Mesothelial cell of epicardium (in vitro differentiated cells): ENCODE measurements at regions not wholly inside any gene's neighbourhood (a gene's known extent, or its start where the extent isn't known, plus 50 kb on each side); places are given as distances from the start of the nearest gene placed in this dataset.

Source experiments
- DNase-seq, 2 experiments: peaks; one replicate each; pipeline ENCODE4 v3.0.0; 2021; ENCODE audit warnings: low spot score in 2 of 2; ENCODE audit not compliant: unreplicated experiment in 2 of 2
- H3K27ac Mint-ChIP-seq: 2 replicates; pipeline ENCODE4 v1.8.0; 2021; ENCODE audit warnings: mixed read lengths
- H3K27me3 Mint-ChIP-seq: 2 replicates; pipeline ENCODE4 v1.8.0; 2021; ENCODE audit warnings: low read depth, mixed read lengths
- H3K36me3 Mint-ChIP-seq: 2 replicates; pipeline ENCODE4 v1.8.0; 2021; ENCODE audit warnings: mixed read lengths
- H3K4me1 Mint-ChIP-seq: 2 replicates; pipeline ENCODE4 v1.8.0; 2021; ENCODE audit warnings: mixed read lengths
- H3K4me3 Mint-ChIP-seq: 2 replicates; pipeline ENCODE4 v1.8.0; 2021; ENCODE audit warnings: mild to moderate bottlenecking, moderate library complexity, mixed read lengths
- H3K9me3 Mint-ChIP-seq: 2 replicates; pipeline ENCODE4 v1.8.0; 2021; ENCODE audit warnings: mixed read lengths
- TF ChIP-seq, protein P1 (sequence below): fragments of 200-600 bp; sonication (generic); IDR thresholded peaks from one replicate; pipeline ENCODE4 v1.5.0; 2021; ENCODE audit warnings: antibody characterized with exemption; ENCODE audit not compliant: unreplicated experiment

DNA sequence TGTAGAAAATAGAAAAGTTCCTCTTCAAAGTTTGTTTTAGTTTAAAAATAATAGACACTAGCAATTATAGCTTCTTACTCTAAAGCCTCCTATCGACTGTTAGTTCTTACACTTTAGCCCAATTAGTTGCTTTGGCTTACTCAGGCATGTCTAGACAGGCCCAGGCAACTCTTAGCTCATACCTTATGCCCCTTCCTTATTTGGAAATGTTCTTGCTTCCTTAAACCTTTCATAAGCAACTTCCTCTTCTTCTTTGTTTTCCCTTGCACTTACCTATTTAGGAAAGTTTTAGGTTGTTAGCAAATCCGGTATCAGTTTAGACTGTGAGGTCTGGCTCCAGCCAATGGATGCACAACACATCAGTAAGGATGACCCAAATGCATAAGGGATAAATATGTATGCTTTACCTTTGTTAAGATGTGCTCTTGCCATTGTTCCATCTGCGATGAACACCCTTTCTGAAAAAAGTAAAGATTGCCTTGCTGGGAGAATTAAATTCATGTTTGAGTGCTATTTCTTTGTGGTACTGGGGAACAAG, 1277.5 kb upstream of the CNTN5 start:
- Mint-ChIP-seq H3K27ac (no peak overlapping the region), H3K4me1 (peaks cover 12% of the 10 kb centered on the region), H3K9me3 (peaks cover 24% of the 10 kb centered on the region), H3K27me3 (no peaks in the 10 kb centered on the region), H3K4me3 (no peak overlapping the region), H3K36me3 (peaks cover 9% of the 10 kb centered on the region)
- DNase-seq, result no peak
- TF ChIP-seq, protein P1, sequence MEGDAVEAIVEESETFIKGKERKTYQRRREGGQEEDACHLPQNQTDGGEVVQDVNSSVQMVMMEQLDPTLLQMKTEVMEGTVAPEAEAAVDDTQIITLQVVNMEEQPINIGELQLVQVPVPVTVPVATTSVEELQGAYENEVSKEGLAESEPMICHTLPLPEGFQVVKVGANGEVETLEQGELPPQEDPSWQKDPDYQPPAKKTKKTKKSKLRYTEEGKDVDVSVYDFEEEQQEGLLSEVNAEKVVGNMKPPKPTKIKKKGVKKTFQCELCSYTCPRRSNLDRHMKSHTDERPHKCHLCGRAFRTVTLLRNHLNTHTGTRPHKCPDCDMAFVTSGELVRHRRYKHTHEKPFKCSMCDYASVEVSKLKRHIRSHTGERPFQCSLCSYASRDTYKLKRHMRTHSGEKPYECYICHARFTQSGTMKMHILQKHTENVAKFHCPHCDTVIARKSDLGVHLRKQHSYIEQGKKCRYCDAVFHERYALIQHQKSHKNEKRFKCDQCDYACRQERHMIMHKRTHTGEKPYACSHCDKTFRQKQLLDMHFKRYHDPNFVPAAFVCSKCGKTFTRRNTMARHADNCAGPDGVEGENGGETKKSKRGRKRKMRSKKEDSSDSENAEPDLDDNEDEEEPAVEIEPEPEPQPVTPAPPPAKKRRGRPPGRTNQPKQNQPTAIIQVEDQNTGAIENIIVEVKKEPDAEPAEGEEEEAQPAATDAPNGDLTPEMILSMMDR, result no peak

DNA sequence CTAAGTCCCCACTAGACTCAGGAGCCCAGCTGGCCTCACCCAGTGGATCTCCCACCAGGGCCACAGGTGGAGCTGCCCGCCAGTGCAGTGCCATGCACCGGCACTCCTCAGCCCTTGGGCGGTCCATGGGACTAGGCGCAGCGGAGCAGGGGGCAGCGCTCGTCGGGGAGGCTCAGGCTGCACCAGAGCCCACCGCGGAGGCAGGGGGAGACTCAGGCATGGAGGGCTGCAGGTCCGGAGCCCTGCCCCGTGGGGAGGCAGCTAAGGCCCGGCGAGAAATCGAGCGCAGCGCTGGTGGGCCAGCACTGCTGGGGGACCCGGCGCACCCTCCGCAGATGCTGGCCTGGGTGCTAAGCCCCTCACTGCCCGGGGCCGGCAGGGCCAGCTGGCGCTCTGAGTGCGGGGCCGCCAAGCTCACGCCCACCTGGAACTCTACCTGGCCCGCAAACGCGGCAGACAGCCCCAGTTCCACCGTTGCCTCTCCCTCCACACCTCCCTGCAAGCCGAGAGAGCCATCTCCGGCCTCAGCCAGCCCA, 1275.2 kb upstream of the CNTN5 start:
- Mint-ChIP-seq H3K27ac (no peak overlapping the region), H3K4me1 (peaks cover 3% of the 10 kb centered on the region), H3K4me3 (no peak overlapping the region), H3K9me3 (peaks cover 13% of the 10 kb centered on the region), H3K27me3 (no peaks in the 10 kb centered on the region), H3K36me3 (peaks cover 6% of the 10 kb centered on the region)
- TF ChIP-seq, protein P1, result no peak
- DNase-seq, result no peak

DNA sequence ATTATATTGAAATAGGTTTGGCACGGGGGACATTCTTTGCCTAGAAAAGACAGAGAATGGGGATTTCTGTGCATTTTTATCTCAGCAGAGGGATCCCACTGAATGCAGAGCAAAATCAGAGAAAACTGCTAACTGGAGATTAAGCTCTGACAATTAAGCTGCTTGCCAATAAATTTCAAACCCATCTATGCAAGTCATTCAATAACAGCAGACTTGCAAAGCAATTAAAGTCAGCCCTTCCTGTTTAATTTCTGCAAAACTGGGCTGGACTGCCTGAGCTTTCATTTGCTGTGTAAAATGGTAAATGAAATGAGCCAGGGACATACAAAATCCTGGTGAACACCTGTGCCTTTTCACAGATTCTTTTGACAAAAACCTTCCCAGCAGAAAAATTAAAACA, 1273.9 kb upstream of the CNTN5 start:
- DNase-seq, result no peak
- Mint-ChIP-seq H3K36me3 (peaks cover 6% of the 10 kb centered on the region), H3K4me3 (no peak overlapping the region), H3K27ac (no peak overlapping the region), H3K9me3 (peaks cover 13% of the 10 kb centered on the region), H3K27me3 (no peaks in the 10 kb centered on the region), H3K4me1 (no peaks in the 10 kb centered on the region)
- TF ChIP-seq, protein P1, result no peak

DNA sequence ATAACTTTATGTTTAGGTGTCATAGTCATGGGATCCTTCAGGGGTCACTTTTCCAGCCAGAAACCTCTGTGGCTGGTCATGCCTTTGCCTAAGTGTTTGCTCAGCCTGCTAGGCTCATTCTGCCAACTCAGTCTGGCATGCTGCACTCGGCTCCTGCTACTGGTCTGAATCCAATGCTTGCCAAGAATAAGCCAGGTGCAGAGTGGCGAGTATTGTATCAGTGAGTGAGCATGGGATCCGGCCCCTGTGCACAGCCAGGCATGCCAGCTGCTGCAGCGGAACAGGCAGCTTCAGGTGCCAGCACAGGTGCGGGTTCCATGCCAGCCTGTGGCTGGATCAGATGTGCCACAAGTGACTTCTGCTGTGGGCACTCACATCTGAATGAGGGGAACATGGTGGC, 1269.3 kb upstream of the CNTN5 start:
- TF ChIP-seq, protein P1, result no peak
- Mint-ChIP-seq H3K4me1 (no peaks in the 10 kb centered on the region), H3K36me3 (no peaks in the 10 kb centered on the region), H3K4me3 (no peak overlapping the region), H3K27me3 (no peaks in the 10 kb centered on the region), H3K9me3 (no peaks in the 10 kb centered on the region), H3K27ac (no peak overlapping the region)
- DNase-seq, result no peak

DNA sequence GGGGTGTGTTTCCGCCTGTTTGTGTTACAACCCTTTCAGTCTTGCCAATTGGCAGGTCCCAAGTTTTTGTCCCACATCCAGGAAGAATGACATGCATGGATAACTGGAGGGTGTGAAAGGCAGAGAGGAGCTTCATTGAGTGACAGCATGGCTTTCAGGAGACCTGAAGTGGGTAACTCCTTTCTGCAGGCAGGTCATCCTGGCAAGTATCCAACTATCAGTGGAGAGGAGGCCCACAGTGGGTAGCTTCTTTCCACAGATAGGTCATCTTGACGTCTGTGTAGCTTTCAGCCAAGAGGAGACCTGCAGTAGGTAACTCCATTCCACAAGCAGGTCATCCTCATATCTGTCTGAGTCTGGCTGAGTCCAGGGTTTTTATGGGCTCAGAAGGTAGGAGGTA, 1268.8 kb upstream of the CNTN5 start:
- Mint-ChIP-seq H3K27me3 (no peaks in the 10 kb centered on the region), H3K36me3 (no peaks in the 10 kb centered on the region), H3K4me3 (no peak overlapping the region), H3K9me3 (no peaks in the 10 kb centered on the region), H3K4me1 (no peaks in the 10 kb centered on the region), H3K27ac (no peak overlapping the region)
- TF ChIP-seq, protein P1, result no peak
- DNase-seq, result no peak

DNA sequence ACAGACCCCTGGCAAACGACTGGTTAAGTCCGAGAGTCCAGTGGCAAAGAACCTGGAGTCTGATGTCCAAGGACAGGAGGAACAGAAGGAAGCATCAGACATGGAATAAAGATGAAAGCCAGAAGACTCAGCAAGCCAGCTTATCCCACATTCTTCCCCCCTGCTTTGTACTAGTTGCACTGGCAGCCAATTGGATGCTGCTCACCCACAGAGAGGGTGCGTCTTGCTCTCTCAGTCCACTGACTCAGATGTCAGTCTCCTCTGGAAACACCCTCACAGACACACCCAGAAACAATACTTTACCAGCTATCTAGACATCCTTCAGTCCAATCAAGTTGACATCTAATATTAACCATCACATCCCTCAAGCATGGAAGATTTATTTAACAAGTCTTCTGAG, 1265.8 kb upstream of the CNTN5 start:
- Mint-ChIP-seq H3K27ac (no peak overlapping the region), H3K4me3 (no peak overlapping the region)

More for the DNA sequence above, 1265.8 kb upstream of the CNTN5 start:
- TF ChIP-seq, protein P1, result no peak
- H3K9me3 Mint-ChIP-seq, result no peaks in the 10 kb centered on the region
- H3K36me3 Mint-ChIP-seq, result no peaks in the 10 kb centered on the region
- H3K4me1 Mint-ChIP-seq, result no peaks in the 10 kb centered on the region
- no peak for DNase-seq
- no peaks in the 10 kb centered on the region for H3K27me3 Mint-ChIP-seq
